Sigmoid colon (tissue), 6 donors: ENCODE measurements at regions not wholly inside any gene's neighbourhood (a gene's known extent, or its start where the extent isn't known, plus 50 kb on each side); places are given as distances from the start of the nearest gene placed in this dataset.
A peak's percentile ranks its signal among the peaks of the same experiment; 100 is the strongest.

Experiments
- DNase-seq: peaks from one replicate; pipeline ENCODE4 v3.0.0-alpha.2; 2019
- H3K27ac ChIP-seq, 4 donors: fragments of 200-600 bp; sonication (generic); one replicate each; pipeline ENCODE4 v1.5.1; 2016 to 2019; ENCODE audit warnings: mild to moderate bottlenecking in 1 of 4
- H3K27me3 ChIP-seq, 3 donors: fragments of 200-600 bp; sonication (generic); one replicate each; pipeline ENCODE4 v1.5.1; 2019; ENCODE audit warnings: mild to moderate bottlenecking in 1 of 3
- H3K36me3 ChIP-seq, 4 donors: fragments of 200-600 bp; sonication (generic); one replicate each; pipeline ENCODE4 v1.5.1; 2016 to 2019
- H3K4me1 ChIP-seq, 4 donors: fragments of 200-600 bp; sonication (generic); one replicate each; pipeline ENCODE4 v1.5.1; 2017 to 2019
- H3K4me3 ChIP-seq, 4 donors: fragments of 200-600 bp; sonication (generic); one replicate each; pipeline ENCODE4 v1.5.1; 2017 to 2019; ENCODE audit warnings: mild to moderate bottlenecking in 2 of 4, moderate library complexity in 1 of 4
- H3K9me3 ChIP-seq, 4 donors: fragments of 200-600 bp in 3 of 4; sonication (generic) in 3 of 4; one replicate each; pipeline versions ENCODE4 v1.5.1 to v1.6.1; 2013 to 2019
- CTCF ChIP-seq, 4 experiments: fragments of 450-650 bp in 3 of 4; fragments of 200-600 bp in 1 of 4; IDR thresholded peaks; one replicate each; pipeline ENCODE4 v1.5.1; 2016 to 2019; ENCODE audit warnings: antibody characterized with exemption in 4 of 4, mild to moderate bottlenecking in 3 of 4, moderate library complexity in 2 of 4
- EP300 ChIP-seq, 4 donors: sonication (generic); formaldehyde crosslinking; IDR thresholded peaks; one replicate each; pipeline ENCODE4 v1.6.1; 2017; ENCODE audit warnings: antibody characterized with exemption in 4 of 4
- POLR2A ChIP-seq, 2 donors: fragments of 450-650 bp; IDR thresholded peaks; one replicate each; pipeline ENCODE4 v1.6.1; 2016; ENCODE audit warnings: antibody characterized with exemption in 2 of 2, mild to moderate bottlenecking in 2 of 2, moderate library complexity in 2 of 2
- POLR2AphosphoS5 ChIP-seq, 4 donors: sonication (generic); formaldehyde crosslinking; IDR thresholded peaks; one replicate each; pipeline ENCODE4 v1.6.1; 2017; ENCODE audit warnings: antibody characterized with exemption in 4 of 4
- WGBS, 2 donors: extraction: QIAGEN DNeasy Blood & Tissue Kit; methylation state at CpG; one replicate each; pipeline ENCODE4 v1.1.7; 2013; 5-methylcytosine and 5-hydroxymethylcytosine counted together
- intact Hi-C: fragments of 100-400 bp; cut with DNase I; formaldehyde crosslinking; loops from one replicate; pipeline ENCODE4 v1.15.1; 2023
- donor health status: healthy with polysubstance abuse.
- donor health status: healthy.

DNA sequence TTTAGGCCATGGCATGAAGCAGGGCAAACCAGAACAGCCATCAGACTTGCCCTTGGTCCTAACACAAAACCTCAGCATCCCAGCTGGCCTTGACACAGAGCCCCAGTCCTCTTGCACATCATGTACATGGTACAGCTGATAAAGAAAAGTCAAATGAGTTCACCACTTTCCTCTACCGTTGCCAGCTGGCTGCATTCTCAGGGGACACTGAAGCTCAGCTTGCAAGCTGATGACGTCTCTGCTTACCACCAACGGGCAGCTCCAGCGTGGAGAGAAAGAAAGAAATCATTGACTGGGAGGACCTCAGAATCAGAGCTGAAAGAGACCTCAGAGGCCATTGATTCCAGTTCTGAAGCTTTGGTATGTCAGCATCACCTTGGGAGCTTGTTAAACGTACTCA, 80.7 kb upstream of the CES5A start:
- Histone ChIP-seq H3K36me3 (no peaks in the 10 kb centered on the region), H3K27ac (peak overlapping the region in 1 of 4 donors; percentile 37), H3K4me1 (peaks cover 0 to 12% (median 0%) of the 10 kb centered on the region in 4 donors), H3K9me3 (no peaks in the 10 kb centered on the region), H3K27me3 (no peaks in the 10 kb centered on the region), H3K4me3 (no peak overlapping the region)
- DNase-seq: peak; percentile 70
- intact Hi-C loops: no loop called here
- 66 to 73% methylated on average over 5 of the region's 5 CpGs for WGBS, 2 donors
- TF ChIP-seq POLR2A (IDR thresholded peaks at IDR 0.05) (no peak), POLR2AphosphoS5 (IDR thresholded peaks at IDR 0.05) (peak in 2 of 4 donors; percentile 15 to 44), EP300 (IDR thresholded peaks at IDR 0.05) (no peak), CTCF (IDR thresholded peaks at IDR 0.05) (no peak)

DNA sequence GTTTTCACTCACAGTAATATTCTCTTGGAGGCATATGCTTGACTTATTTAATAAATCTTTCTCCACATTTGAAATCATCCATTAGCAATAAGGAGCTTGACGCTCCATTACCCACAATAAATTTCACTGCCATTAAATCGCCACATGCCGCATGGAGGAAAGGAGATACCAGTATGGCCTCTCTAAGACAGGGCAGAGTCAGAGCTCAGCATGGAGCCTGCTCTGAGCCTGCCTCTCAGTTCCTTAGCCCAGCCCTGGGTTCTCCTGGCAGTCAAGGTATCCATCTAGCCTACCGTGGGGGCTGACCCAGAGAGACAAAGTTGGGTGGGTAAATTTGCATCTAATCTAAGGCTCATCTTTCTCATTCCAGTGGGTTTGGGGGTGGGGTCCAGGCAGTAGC, 80.3 kb upstream of the CES5A start:
- Histone ChIP-seq H3K27ac (peak overlapping the region in 1 of 4 donors; percentile 37), H3K4me3 (no peak overlapping the region), H3K4me1 (peaks cover 0 to 12% (median 0%) of the 10 kb centered on the region in 4 donors), H3K36me3 (no peaks in the 10 kb centered on the region), H3K27me3 (no peaks in the 10 kb centered on the region), H3K9me3 (no peaks in the 10 kb centered on the region)
- WGBS, 2 donors: 80 to 85% methylated on average over 4 of the region's 4 CpGs
- DNase-seq: no peak
- no peak for TF ChIP-seq EP300 (IDR thresholded peaks at IDR 0.05)
- TF ChIP-seq CTCF (IDR thresholded peaks at IDR 0.05): peak in 1 of 4 experiments; percentile 3
- intact Hi-C loops: no loop called here

DNA sequence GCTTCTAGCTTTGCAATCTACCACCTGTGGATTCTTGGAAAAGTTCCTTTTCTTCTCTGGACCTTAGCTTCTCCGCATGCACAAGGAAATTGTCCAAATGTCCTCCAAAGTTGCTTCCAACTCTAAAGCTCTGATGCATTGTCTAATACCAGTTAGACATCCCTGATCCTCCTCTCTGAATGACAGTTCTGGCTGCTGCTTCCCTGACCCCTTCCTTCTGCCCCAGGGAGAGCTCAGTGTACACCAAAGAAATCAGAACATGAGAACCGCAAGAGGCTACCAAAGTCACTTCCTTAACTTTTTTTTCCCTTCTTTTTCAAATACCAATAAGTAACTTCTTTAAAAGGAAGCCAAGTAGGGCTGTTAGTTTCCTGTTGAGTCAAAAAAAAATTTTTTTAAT, 79.7 kb upstream of the CES5A start:
- Histone ChIP-seq H3K4me1 (peaks cover 0 to 12% (median 0%) of the 10 kb centered on the region in 4 donors), H3K4me3 (no peak overlapping the region), H3K27me3 (no peaks in the 10 kb centered on the region), H3K27ac (peak overlapping the region in 1 of 4 donors; percentile 37), H3K9me3 (no peaks in the 10 kb centered on the region), H3K36me3 (no peaks in the 10 kb centered on the region)
- DNase-seq: no peak
- TF ChIP-seq POLR2A (IDR thresholded peaks at IDR 0.05): no peak
- TF ChIP-seq POLR2AphosphoS5 (IDR thresholded peaks at IDR 0.05): no peak
- TF ChIP-seq EP300 (IDR thresholded peaks at IDR 0.05): no peak
- no peak for TF ChIP-seq CTCF (IDR thresholded peaks at IDR 0.05)
- 54 to 68% methylated on average over 2 of the region's 2 CpGs for WGBS, 2 donors
- intact Hi-C loops: no loop called here

DNA sequence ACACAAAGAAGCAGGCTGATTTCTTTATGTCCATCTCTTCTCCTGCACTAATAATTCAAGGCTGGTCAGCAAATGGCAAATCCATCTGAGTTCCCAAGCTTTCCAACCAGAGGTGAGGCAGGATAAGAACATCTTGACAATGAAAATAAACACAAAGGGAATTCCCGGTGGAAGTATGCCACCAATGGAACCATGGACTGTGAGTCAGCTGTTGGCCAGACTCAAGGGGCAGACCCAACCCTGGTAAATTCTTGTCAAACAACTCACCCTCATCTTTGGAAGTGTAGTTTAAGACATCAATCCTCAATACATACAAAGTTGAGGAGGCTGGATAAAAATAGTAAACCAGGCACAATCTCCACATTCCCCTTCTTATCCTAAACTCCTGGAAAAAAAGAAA, 74.3 kb upstream of the CES5A start:
- no peaks in the 10 kb centered on the region for H3K27me3 ChIP-seq
- H3K4me1 ChIP-seq: peaks cover 0 to 19% (median 3%) of the 10 kb centered on the region in 4 donors
- TF ChIP-seq CTCF (IDR thresholded peaks at IDR 0.05) (no peak), EP300 (IDR thresholded peaks at IDR 0.05) (peak in 1 of 4 donors; percentile 10), POLR2AphosphoS5 (IDR thresholded peaks at IDR 0.05) (no peak)
- no peak overlapping the region for H3K4me3 ChIP-seq
- no peak overlapping the region for H3K27ac ChIP-seq
- WGBS, 2 donors: 75 to 77% methylated on average over 1 of the region's 1 CpG
- H3K9me3 ChIP-seq: no peaks in the 10 kb centered on the region
- H3K36me3 ChIP-seq: no peaks in the 10 kb centered on the region
- intact Hi-C loops: loop anchor here (5.0 to 10.0 kb wide), 2 partner anchors 243 to 505 kb away; partner anchors contain the start of genes GNAO1, NUDT21 and OGFOD1
- no peak for DNase-seq

- DNase-seq: no peak
- no peak overlapping the region for H3K27ac ChIP-seq
- TF ChIP-seq EP300 (IDR thresholded peaks at IDR 0.05) (no peak), CTCF (IDR thresholded peaks at IDR 0.05) (no peak), POLR2AphosphoS5 (IDR thresholded peaks at IDR 0.05) (no peak), POLR2A (IDR thresholded peaks at IDR 0.05) (no peak)
- peaks cover 0 to 14% (median 4%) of the 10 kb centered on the region in 4 donors for H3K4me1 ChIP-seq
- no peaks in the 10 kb centered on the region for H3K36me3 ChIP-seq
- no peak overlapping the region for H3K4me3 ChIP-seq
- H3K27me3 ChIP-seq: no peaks in the 10 kb centered on the region
- WGBS, 2 donors: 3 to 23% methylated on average over 6 of the region's 6 CpGs
- intact Hi-C loops: loop anchor here (5.0 to 10.0 kb wide), 2 partner anchors 244 to 507 kb away; partner anchors contain the start of genes GNAO1, NUDT21 and OGFOD1
- H3K9me3 ChIP-seq: no peaks in the 10 kb centered on the region
These were observed 73.1 kb upstream of the CES5A start for GRCh38 chr16:55948230-55948629.
